ENCODE measurements at regions not wholly inside any gene's neighbourhood (a gene's known extent, or its start where the extent isn't known, plus 50 kb on each side); places are given as distances from the start of the nearest gene placed in this dataset.

DNA sequence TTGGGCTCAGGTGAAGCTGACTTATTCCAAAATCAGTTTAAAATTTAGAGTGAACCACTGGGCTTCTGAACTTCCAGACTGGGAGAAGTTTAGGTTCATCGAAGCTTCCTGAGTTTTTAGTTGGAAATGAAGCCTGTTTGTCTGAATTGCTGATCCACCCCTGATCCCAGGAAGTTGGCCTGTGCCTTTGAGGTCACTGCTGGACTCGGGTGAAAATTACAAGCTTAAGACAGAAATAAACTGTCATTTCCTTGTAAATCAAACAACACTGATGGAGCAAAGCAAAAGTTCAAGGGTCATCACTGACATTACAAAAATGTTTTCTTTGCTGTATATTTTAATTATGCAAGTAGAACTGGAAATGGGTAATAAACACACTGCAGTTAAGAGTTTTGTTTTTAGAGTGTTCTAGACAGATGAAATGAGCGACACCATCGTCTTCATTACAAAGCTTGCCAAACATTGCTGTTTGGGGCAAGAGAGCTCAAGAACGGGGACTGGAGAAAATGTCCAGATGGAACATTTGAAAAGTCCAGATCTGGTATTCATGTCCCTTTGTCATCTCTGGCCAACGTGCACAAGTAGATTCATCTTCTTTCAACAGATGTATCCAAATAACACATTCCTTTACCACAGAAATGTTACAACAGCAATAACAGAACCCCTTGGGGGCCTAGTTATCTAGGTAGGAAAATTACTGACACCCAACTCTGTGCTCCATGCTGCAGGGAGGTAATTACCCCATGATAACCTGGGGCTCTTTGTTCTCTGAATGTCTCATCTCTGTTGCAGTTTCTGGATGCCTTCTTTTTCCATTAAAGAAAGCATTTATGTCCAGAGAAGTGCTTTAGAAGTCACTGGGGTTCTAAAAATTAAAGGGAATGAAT, 142.4 kb upstream of the ERCC6L2 start:
- Histone ChIP-seq H3K9me2 (replicated peaks; ENCODE audit: control insufficient read depth, low read length) (no peaks in the 10 kb centered on the region), H3K27ac (ENCODE audit: low read depth, low read length) (no peak overlapping the region), H4K20me1 (ENCODE audit: control insufficient read depth, insufficient read depth, low read depth, low read length) (no peaks in the 10 kb centered on the region), H3K4me2 (ENCODE audit: low read length) (no peak overlapping the region), H3K9me3 (ENCODE audit: control insufficient read depth, insufficient read depth, low read length) (peaks cover 10% of the 10 kb centered on the region; the same call in 1 of the 2 replicates), H3K79me2 (ENCODE audit: control insufficient read depth, low read length) (no peaks in the 10 kb centered on the region), H3K4me3 (ENCODE audit: low read length) (no peak overlapping the region), H3K27me3 (ENCODE audit: control insufficient read depth, low read length) (no peaks in the 10 kb centered on the region), H3K4me1 (ENCODE audit: control insufficient read depth, low read length) (no peaks in the 10 kb centered on the region), H3F3A (ENCODE audit: control insufficient read depth, insufficient read depth) (no peaks in the 10 kb centered on the region), H3K36me3 (ENCODE audit: control insufficient read depth, low read length) (no peaks in the 10 kb centered on the region)
- TF ChIP-seq, protein P1, sequence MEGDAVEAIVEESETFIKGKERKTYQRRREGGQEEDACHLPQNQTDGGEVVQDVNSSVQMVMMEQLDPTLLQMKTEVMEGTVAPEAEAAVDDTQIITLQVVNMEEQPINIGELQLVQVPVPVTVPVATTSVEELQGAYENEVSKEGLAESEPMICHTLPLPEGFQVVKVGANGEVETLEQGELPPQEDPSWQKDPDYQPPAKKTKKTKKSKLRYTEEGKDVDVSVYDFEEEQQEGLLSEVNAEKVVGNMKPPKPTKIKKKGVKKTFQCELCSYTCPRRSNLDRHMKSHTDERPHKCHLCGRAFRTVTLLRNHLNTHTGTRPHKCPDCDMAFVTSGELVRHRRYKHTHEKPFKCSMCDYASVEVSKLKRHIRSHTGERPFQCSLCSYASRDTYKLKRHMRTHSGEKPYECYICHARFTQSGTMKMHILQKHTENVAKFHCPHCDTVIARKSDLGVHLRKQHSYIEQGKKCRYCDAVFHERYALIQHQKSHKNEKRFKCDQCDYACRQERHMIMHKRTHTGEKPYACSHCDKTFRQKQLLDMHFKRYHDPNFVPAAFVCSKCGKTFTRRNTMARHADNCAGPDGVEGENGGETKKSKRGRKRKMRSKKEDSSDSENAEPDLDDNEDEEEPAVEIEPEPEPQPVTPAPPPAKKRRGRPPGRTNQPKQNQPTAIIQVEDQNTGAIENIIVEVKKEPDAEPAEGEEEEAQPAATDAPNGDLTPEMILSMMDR (IDR thresholded peaks at IDR 0.05; ENCODE audit: low read depth, low read length, poor library complexity, severe bottlenecking), result no peak
- no peak for TF ChIP-seq EZH2phosphoT487 (IDR thresholded peaks at IDR 0.05; ENCODE audit: borderline replicate concordance, low read length)

DNA sequence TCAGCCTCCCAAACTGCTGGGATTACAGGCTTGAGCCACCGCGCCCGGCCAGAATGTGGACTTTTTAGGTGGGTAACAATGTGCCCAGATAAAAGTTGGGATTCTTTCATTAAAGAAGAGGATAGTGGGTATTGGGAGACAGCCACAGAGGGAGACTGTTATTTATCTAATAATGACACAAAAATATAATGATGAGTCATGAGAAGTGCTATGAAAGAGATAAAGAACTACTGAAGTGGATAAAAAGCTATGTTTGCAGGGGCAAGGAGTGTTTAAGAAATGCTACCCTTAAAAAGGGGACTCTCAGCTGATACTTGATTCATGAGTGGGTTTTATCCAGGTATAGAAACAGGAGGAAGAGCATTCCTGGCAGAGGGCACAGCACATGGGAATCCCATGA, 143.6 kb upstream of the ERCC6L2 start:
- Histone ChIP-seq H3K4me3 (ENCODE audit: low read length) (no peak overlapping the region), H3K27me3 (ENCODE audit: control insufficient read depth, low read length) (no peaks in the 10 kb centered on the region), H3K9me3 (ENCODE audit: control insufficient read depth, insufficient read depth, low read length) (peaks cover 10% of the 10 kb centered on the region; the same call in 1 of the 2 replicates), H3K4me1 (ENCODE audit: control insufficient read depth, low read length) (no peaks in the 10 kb centered on the region), H3K79me2 (ENCODE audit: control insufficient read depth, low read length) (no peaks in the 10 kb centered on the region), H4K20me1 (ENCODE audit: control insufficient read depth, insufficient read depth, low read depth, low read length) (no peaks in the 10 kb centered on the region), H3K27ac (ENCODE audit: low read depth, low read length) (no peak overlapping the region), H3K36me3 (ENCODE audit: control insufficient read depth, low read length) (no peaks in the 10 kb centered on the region), H3K9me2 (replicated peaks; ENCODE audit: control insufficient read depth, low read length) (no peaks in the 10 kb centered on the region), H3K4me2 (ENCODE audit: low read length) (no peak overlapping the region), H3F3A (ENCODE audit: control insufficient read depth, insufficient read depth) (no peaks in the 10 kb centered on the region)
- no peak for TF ChIP-seq EZH2phosphoT487 (IDR thresholded peaks at IDR 0.05; ENCODE audit: borderline replicate concordance, low read length)

DNA sequence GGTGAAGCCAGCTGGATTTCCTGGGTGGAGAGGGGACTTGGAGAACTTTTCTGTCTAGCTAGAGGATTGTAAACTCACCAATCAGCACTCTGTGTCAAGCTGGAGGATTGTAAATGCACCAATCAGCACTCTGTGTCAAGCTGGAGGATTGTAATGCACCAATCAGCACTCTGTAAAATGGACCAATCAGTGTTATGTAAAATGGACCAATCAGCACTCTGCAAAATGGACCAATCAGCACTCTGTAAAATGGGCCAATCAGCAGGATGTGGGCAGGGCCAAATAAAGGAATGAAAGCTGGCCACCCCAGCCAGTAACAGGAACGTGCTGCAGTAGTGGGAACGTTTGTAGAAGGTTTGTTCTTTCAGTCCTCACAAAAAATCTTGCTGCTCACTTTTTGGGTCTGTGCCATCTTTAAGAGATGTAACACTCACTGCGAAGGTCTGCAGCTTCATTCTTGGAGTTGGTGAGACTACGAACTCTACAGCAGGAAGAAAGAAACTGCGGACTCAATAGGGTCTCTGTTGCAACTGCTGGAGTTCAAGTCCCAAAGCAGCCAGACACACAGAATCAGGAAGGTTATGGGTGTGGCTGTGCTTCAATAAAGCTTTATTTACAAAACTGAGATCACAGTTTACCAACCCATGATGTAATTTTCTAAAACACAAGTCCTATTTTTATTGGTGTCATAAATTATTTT, 145.7 kb upstream of the ERCC6L2 start:
- H4K20me1 ChIP-seq (ENCODE audit: control insufficient read depth, insufficient read depth, low read depth, low read length), result no peaks in the 10 kb centered on the region
- no peak overlapping the region for H3K27ac ChIP-seq (ENCODE audit: low read depth, low read length)
- H3K4me3 ChIP-seq (ENCODE audit: low read length), result no peak overlapping the region
- H3K9me3 ChIP-seq (ENCODE audit: control insufficient read depth, insufficient read depth, low read length), result peaks cover 10% of the 10 kb centered on the region; the same call in 1 of the 2 replicates
- H3K4me2 ChIP-seq (ENCODE audit: low read length), result no peak overlapping the region
- H3K36me3 ChIP-seq (ENCODE audit: control insufficient read depth, low read length), result no peaks in the 10 kb centered on the region
- TF ChIP-seq, protein P1 (IDR thresholded peaks at IDR 0.05; ENCODE audit: low read depth, low read length, poor library complexity, severe bottlenecking), result no peak
- TF ChIP-seq EZH2phosphoT487 (IDR thresholded peaks at IDR 0.05; ENCODE audit: borderline replicate concordance, low read length), result no peak
- no peaks in the 10 kb centered on the region for H3K79me2 ChIP-seq (ENCODE audit: control insufficient read depth, low read length)
- H3K4me1 ChIP-seq (ENCODE audit: control insufficient read depth, low read length), result no peaks in the 10 kb centered on the region
- no peaks in the 10 kb centered on the region for H3K9me2 ChIP-seq (replicated peaks; ENCODE audit: control insufficient read depth, low read length)
- no peaks in the 10 kb centered on the region for H3F3A ChIP-seq (ENCODE audit: control insufficient read depth, insufficient read depth)
- H3K27me3 ChIP-seq (ENCODE audit: control insufficient read depth, low read length), result no peaks in the 10 kb centered on the region
